Esophagus muscularis mucosa (tissue), 4 donors: ENCODE measurements at regions not wholly inside any gene's neighbourhood (a gene's known extent, or its start where the extent isn't known, plus 50 kb on each side); places are given as distances from the start of the nearest gene placed in this dataset.

Experiments used
- DNase-seq: peaks from one replicate; pipeline ENCODE4 v3.0.0-alpha.2; 2017; ENCODE audit errors: extremely low spot score
- H3K27ac ChIP-seq, 4 donors: fragments of 200-600 bp; sonication (generic); replicated peaks in 1 of 4; 1 replicate in 3 of 4; 2 replicates in 1 of 4; pipeline ENCODE4 v1.5.1; 2016 to 2019; ENCODE audit warnings: mild to moderate bottlenecking in 1 of 4
- H3K27me3 ChIP-seq, 4 donors: fragments of 200-600 bp; sonication (generic); one replicate each; pipeline versions ENCODE4 v1.5.1 to v1.6.0; 2016 to 2019
- H3K36me3 ChIP-seq, 4 donors: fragments of 200-600 bp; sonication (generic); one replicate each; pipeline ENCODE4 v1.5.1; 2016 to 2019
- H3K4me1 ChIP-seq, 4 donors: fragments of 200-600 bp; sonication (generic); one replicate each; pipeline ENCODE4 v1.5.1; 2016 to 2019
- H3K4me3 ChIP-seq, 4 donors: fragments of 200-600 bp; sonication (generic); 1 replicate in 2 of 4; 2 replicates in 2 of 4; pipeline ENCODE4 v1.5.1; 2016 to 2019; ENCODE audit warnings: mild to moderate bottlenecking in 4 of 4, moderate library complexity in 1 of 4
- H3K9me3 ChIP-seq, 4 donors: fragments of 200-600 bp; sonication (generic); 1 replicate in 3 of 4; 2 replicates in 1 of 4; pipeline ENCODE4 v1.5.1; 2016 to 2019
- EP300 ChIP-seq: sonication (generic); formaldehyde crosslinking; IDR thresholded peaks from one replicate; pipeline ENCODE4 v1.6.1; 2017; ENCODE audit warnings: antibody characterized with exemption
- POLR2A ChIP-seq: fragments of 450-650 bp; IDR thresholded peaks from one replicate; pipeline ENCODE4 v1.6.1; 2017; ENCODE audit warnings: antibody characterized with exemption, moderate library complexity, mild to moderate bottlenecking, low read depth
- POLR2AphosphoS5 ChIP-seq, 2 donors: sonication (generic); formaldehyde crosslinking; IDR thresholded peaks; one replicate each; pipeline ENCODE4 v1.6.1; 2017; ENCODE audit warnings: antibody characterized with exemption in 2 of 2
- WGBS: methylation state at CpG from one replicate; pipeline ENCODE4 v1.1.5; 2018; 5-methylcytosine and 5-hydroxymethylcytosine counted together
- intact Hi-C: fragments of 100-400 bp; cut with DNase I; formaldehyde crosslinking; loops from one replicate; pipeline ENCODE4 v1.15.1; 2023
- TF ChIP-seq, protein P1 (sequence below), 3 experiments: fragments of 200-600 bp in 2 of 3; fragments of 450-650 bp in 1 of 3; sonication (generic) in 2 of 3; IDR thresholded peaks; one replicate each; pipeline ENCODE4 v1.5.1; 2017 to 2019; ENCODE audit warnings: antibody characterized with exemption in 3 of 3, mild to moderate bottlenecking in 2 of 3, moderate library complexity in 1 of 3

DNA sequence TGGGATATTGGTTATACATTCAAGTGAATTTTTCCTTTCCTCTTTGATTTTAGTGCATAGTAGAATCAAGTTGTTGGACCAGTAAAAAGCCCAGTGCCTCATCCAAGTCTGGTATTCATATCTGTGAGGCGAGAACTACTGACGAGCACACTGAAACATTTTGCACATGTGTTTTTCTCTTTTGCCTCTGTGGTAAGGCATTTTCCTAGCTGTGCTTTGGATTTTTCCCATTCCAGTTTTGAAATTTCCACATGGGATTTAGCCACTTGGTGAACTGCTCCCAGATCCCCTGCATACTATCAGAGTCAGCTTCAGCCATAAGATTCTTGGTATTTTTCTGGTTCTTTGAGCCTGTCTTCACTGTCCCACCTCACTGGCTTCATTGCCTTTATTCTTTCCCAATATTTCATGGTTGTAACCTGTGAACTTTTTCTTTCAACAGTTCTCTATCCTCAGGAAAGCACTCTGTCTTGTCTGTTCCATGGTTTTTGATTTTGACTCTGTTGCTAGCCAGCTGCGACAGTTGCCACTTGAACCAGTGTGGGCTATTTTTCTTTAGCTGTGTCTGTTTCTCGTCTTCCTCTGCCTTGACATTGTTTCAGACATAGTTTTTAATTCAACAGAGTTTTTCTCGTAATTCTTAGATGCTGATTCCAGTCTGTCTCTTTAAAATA lies 239.0 kb downstream of the REEP3 start:
- Histone ChIP-seq H3K27ac (no peak overlapping the region), H3K27me3 (no peaks in the 10 kb centered on the region), H3K4me1 (no peaks in the 10 kb centered on the region), H3K36me3 (no peaks in the 10 kb centered on the region), H3K4me3 (no peak overlapping the region), H3K9me3 (no peaks in the 10 kb centered on the region)
- no peak for TF ChIP-seq POLR2A
- TF ChIP-seq EP300 = no peak
- TF ChIP-seq POLR2AphosphoS5 (IDR thresholded peaks at IDR 0.05) = no peak
- TF ChIP-seq, protein P1, sequence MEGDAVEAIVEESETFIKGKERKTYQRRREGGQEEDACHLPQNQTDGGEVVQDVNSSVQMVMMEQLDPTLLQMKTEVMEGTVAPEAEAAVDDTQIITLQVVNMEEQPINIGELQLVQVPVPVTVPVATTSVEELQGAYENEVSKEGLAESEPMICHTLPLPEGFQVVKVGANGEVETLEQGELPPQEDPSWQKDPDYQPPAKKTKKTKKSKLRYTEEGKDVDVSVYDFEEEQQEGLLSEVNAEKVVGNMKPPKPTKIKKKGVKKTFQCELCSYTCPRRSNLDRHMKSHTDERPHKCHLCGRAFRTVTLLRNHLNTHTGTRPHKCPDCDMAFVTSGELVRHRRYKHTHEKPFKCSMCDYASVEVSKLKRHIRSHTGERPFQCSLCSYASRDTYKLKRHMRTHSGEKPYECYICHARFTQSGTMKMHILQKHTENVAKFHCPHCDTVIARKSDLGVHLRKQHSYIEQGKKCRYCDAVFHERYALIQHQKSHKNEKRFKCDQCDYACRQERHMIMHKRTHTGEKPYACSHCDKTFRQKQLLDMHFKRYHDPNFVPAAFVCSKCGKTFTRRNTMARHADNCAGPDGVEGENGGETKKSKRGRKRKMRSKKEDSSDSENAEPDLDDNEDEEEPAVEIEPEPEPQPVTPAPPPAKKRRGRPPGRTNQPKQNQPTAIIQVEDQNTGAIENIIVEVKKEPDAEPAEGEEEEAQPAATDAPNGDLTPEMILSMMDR (IDR thresholded peaks at IDR 0.05) = no peak
- intact Hi-C loops = no loop called here
- DNase-seq = no peak
- WGBS = 61% methylated on average over 5 of the region's 5 CpGs

DNA sequence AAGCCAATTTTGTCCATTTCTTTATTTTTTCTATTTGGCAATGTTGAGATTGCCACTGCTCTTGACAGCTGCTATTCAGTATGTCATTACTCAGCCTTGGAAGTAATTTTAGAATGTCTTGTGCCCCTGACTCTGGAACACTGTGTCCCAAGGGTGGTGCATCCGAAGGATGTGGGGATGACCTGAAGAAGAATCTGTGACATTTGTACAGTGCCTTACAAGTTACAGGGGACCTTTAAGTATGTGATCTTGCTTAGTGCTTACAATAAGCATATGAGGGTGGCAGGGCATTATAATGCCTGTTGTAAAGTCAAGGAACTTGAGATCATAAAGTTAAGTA lies 239.5 kb downstream of the REEP3 start:
- Histone ChIP-seq H3K27me3 (no peaks in the 10 kb centered on the region), H3K27ac (no peak overlapping the region), H3K36me3 (no peaks in the 10 kb centered on the region), H3K4me3 (no peak overlapping the region), H3K4me1 (no peaks in the 10 kb centered on the region), H3K9me3 (no peaks in the 10 kb centered on the region)
- TF ChIP-seq POLR2AphosphoS5 (IDR thresholded peaks at IDR 0.05) = no peak
- no peak for TF ChIP-seq POLR2A
- TF ChIP-seq EP300 = no peak
- TF ChIP-seq, protein P1 (IDR thresholded peaks at IDR 0.05) = no peak
- 67% methylated on average over 1 of the region's 1 CpG for WGBS
- intact Hi-C loops = no loop called here
- no peak for DNase-seq

DNA sequence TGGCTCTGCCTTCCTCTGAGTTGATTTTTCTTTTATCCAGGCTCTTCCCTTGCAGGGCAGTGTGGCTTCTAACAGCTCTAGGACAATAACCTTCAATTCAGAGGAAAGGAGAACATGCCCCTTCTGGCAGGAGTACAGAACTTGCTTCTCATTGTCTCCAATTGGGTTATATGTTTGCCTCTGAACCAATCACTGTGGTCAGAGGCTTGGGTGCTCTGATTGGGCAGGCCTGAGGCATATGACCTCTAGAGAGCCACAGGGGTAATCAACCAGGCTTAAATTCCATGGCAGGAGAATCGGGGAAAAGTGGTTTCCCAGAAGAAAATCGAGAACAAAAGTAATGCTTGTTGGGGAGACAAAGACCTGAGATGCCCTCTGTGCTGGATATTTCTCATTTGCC lies 240.0 kb downstream of the REEP3 start:
- Histone ChIP-seq H3K9me3 (no peaks in the 10 kb centered on the region), H3K4me1 (no peaks in the 10 kb centered on the region), H3K36me3 (no peaks in the 10 kb centered on the region), H3K4me3 (no peak overlapping the region), H3K27ac (no peak overlapping the region), H3K27me3 (no peaks in the 10 kb centered on the region)
- intact Hi-C loops = no loop called here
- no peak for DNase-seq
- WGBS = 94% methylated on average over 2 of the region's 2 CpGs
- TF ChIP-seq, protein P1 (IDR thresholded peaks at IDR 0.05) = no peak
- TF ChIP-seq POLR2A = no peak

DNA sequence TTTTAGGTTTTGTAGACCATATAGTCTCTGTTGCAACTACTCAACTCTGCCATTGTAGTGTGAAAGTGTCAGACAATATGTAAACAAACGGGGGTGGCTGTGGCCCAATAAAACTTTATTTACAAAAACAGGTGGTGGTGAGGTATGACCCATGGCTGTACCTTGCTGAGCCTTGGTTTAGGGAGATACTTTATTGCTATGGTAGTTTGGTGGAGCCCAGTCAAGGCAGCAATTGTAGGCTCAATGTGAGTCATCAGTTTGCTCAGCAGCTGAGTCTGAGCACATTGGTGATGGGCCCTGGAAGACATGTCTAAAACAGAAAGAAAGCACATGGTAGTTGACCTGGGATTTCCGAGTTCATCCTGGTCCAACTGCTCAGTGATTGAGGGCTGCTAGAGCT lies 242.5 kb downstream of the REEP3 start:
- no peak overlapping the region for H3K4me3 ChIP-seq
- H3K4me1 ChIP-seq = peaks cover 6 to 12% (median 9%) of the 10 kb centered on the region in 4 donors
- no peak for DNase-seq
- H3K27ac ChIP-seq = no peak overlapping the region
- H3K36me3 ChIP-seq = no peaks in the 10 kb centered on the region
- TF ChIP-seq, protein P1 (IDR thresholded peaks at IDR 0.05) = no peak
- no peak for TF ChIP-seq POLR2A
- no peak for TF ChIP-seq POLR2AphosphoS5 (IDR thresholded peaks at IDR 0.05)
- TF ChIP-seq EP300 = no peak
- 100% methylated on average over 2 of the region's 2 CpGs for WGBS
- no peaks in the 10 kb centered on the region for H3K9me3 ChIP-seq
- intact Hi-C loops = no loop called here
- no peaks in the 10 kb centered on the region for H3K27me3 ChIP-seq

DNA sequence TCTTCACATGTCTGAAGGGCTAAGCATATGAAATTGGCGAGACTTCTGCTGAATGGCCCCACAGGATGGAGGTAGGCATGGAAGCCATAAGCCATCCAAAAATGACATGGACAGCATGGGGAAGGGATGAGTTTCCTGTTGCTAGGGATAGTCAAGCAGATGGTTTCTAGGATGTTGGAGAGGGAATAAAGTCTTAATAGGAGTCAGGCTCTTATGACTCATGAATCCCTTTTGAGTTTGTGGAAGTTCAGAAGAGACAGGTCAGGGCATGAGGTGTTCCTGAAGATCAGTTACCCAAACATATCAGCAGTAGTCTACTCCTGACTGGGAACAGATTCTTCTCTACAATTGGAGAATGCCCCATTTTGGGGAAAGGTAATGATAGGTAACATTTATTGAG lies 243.9 kb downstream of the REEP3 start:
- DNase-seq = no peak
- intact Hi-C loops = no loop called here
- no peak for TF ChIP-seq EP300
- TF ChIP-seq, protein P1 (IDR thresholded peaks at IDR 0.05) = no peak
- TF ChIP-seq POLR2AphosphoS5 (IDR thresholded peaks at IDR 0.05) = no peak
- TF ChIP-seq POLR2A = no peak

More for the DNA sequence above, 243.9 kb downstream of the REEP3 start:
- H3K9me3 ChIP-seq = no peaks in the 10 kb centered on the region
- H3K27me3 ChIP-seq = no peaks in the 10 kb centered on the region
- no peak overlapping the region for H3K4me3 ChIP-seq
- no peaks in the 10 kb centered on the region for H3K36me3 ChIP-seq
- WGBS = 93% methylated on average over 1 of the region's 1 CpG
- H3K27ac ChIP-seq = no peak overlapping the region
- peaks cover 6 to 12% (median 9%) of the 10 kb centered on the region in 4 donors for H3K4me1 ChIP-seq
